ENCODE measurements at regions not wholly inside any gene's neighbourhood (a gene's known extent, or its start where the extent isn't known, plus 50 kb on each side); places are given as distances from the start of the nearest gene placed in this dataset.

DNA sequence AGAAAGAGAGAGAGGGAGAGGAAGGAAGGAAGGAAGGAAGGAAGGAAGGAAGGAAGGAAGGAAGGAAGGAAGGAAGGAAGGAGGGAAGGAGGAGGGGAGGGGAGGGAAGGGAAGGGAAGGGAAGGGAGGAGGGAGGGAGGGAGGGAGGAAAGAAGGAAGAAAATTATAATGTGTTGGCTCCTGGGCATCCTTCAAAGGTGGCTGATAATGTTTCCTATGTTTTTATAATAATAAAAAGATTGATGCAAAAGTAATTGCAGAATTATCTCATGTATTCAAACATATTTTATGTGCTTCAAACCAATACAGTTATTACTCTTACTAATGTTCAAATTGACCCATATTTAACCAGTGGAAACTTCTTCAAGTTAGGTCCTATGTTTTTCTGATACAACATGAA, 260.9 kb downstream of the LNPK start:
- no peak for TF ChIP-seq ZNF565 (CRISPR knock-in tag; conservative IDR thresholded peaks at IDR 0.05; ENCODE audit: low read depth)
- no peak for TF ChIP-seq ARNTL (CRISPR knock-in tag; IDR thresholded peaks at IDR 0.05; ENCODE audit: borderline replicate concordance, low read depth)
- TF ChIP-seq ZNF70 (CRISPR knock-in tag; IDR thresholded peaks at IDR 0.05): no peak
- TF ChIP-seq, protein P1, sequence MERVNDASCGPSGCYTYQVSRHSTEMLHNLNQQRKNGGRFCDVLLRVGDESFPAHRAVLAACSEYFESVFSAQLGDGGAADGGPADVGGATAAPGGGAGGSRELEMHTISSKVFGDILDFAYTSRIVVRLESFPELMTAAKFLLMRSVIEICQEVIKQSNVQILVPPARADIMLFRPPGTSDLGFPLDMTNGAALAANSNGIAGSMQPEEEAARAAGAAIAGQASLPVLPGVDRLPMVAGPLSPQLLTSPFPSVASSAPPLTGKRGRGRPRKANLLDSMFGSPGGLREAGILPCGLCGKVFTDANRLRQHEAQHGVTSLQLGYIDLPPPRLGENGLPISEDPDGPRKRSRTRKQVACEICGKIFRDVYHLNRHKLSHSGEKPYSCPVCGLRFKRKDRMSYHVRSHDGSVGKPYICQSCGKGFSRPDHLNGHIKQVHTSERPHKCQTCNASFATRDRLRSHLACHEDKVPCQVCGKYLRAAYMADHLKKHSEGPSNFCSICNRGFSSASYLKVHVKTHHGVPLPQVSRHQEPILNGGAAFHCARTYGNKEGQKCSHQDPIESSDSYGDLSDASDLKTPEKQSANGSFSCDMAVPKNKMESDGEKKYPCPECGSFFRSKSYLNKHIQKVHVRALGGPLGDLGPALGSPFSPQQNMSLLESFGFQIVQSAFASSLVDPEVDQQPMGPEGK (CRISPR knock-in tag; IDR thresholded peaks at IDR 0.05; ENCODE audit: borderline replicate concordance): no peak
- TF ChIP-seq, protein P2, sequence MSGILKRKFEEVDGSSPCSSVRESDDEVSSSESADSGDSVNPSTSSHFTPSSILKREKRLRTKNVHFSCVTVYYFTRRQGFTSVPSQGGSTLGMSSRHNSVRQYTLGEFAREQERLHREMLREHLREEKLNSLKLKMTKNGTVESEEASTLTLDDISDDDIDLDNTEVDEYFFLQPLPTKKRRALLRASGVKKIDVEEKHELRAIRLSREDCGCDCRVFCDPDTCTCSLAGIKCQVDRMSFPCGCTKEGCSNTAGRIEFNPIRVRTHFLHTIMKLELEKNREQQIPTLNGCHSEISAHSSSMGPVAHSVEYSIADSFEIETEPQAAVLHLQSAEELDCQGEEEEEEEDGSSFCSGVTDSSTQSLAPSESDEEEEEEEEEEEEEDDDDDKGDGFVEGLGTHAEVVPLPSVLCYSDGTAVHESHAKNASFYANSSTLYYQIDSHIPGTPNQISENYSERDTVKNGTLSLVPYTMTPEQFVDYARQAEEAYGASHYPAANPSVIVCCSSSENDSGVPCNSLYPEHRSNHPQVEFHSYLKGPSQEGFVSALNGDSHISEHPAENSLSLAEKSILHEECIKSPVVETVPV (CRISPR knock-in tag; IDR thresholded peaks at IDR 0.05): no peak
- no peak for TF ChIP-seq ZFP3 (CRISPR knock-in tag; IDR thresholded peaks at IDR 0.05)
- TF ChIP-seq BACH2 (CRISPR knock-in tag; IDR thresholded peaks at IDR 0.05; ENCODE audit: borderline replicate concordance): no peak
- no peak for TF ChIP-seq ZNF8 (CRISPR knock-in tag; IDR thresholded peaks at IDR 0.05)
- no peak for TF ChIP-seq GLIS3 (CRISPR knock-in tag; IDR thresholded peaks at IDR 0.05)
- no peak for TF ChIP-seq ISL1 (CRISPR knock-in tag; IDR thresholded peaks at IDR 0.05)
- TF ChIP-seq CSDC2 (CRISPR knock-in tag; IDR thresholded peaks at IDR 0.05): no peak
- TF ChIP-seq ZFP30 (CRISPR knock-in tag; IDR thresholded peaks at IDR 0.05): no peak
